Osteoblast (primary cell): ENCODE measurements at regions not wholly inside any gene's neighbourhood (a gene's known extent, or its start where the extent isn't known, plus 50 kb on each side); places are given as distances from the start of the nearest gene placed in this dataset.

ENCODE experiments used
- DNase-seq: peaks from one replicate; pipeline ENCODE4 v3.0.0; 2011; ENCODE audit warnings: low spot score, mixed read lengths; ENCODE audit not compliant: insufficient read length; ENCODE audit errors: missing footprints
- H2AFZ ChIP-seq: 2 replicates; pipeline ENCODE4 v1.6.0; 2011; ENCODE audit warnings: mild to moderate bottlenecking, low read length
- H3K27ac ChIP-seq: 2 replicates; pipeline ENCODE4 v1.5.1; 2011; ENCODE audit warnings: mild to moderate bottlenecking, low read depth, low read length, moderate library complexity
- H3K27me3 ChIP-seq: 2 replicates; pipeline ENCODE4 v1.6.0; 2012; ENCODE audit warnings: mild to moderate bottlenecking, control low read depth, inconsistent platforms, low read length, moderate library complexity; ENCODE audit not compliant: insufficient read depth
- H3K36me3 ChIP-seq: 2 replicates; pipeline ENCODE4 v1.5.1; 2011; ENCODE audit warnings: mild to moderate bottlenecking, low read length, control low read depth, moderate library complexity; ENCODE audit not compliant: insufficient read depth
- H3K4me1 ChIP-seq: 2 replicates; pipeline ENCODE4 v1.5.1; 2011; ENCODE audit warnings: mild to moderate bottlenecking, low read length, control low read depth, moderate library complexity; ENCODE audit not compliant: insufficient read depth
- H3K4me2 ChIP-seq: 2 replicates; pipeline ENCODE4 v1.6.0; 2011; ENCODE audit warnings: mild to moderate bottlenecking, low read length; ENCODE audit not compliant: insufficient read depth
- H3K4me3 ChIP-seq: fragments of 200-600 bp; sonication (generic); 3 replicates; pipeline ENCODE4 v1.5.1; 2012; ENCODE audit warnings: mild to moderate bottlenecking, low read length, inconsistent platforms; ENCODE audit not compliant: insufficient read depth
- H3K79me2 ChIP-seq: 2 replicates; pipeline ENCODE4 v1.6.0; 2012; ENCODE audit warnings: mild to moderate bottlenecking, low read length, control low read depth, inconsistent platforms; ENCODE audit not compliant: insufficient read depth
- H3K9me3 ChIP-seq: 2 replicates; pipeline ENCODE4 v1.5.1; 2011; ENCODE audit warnings: low read depth, low read length, control low read depth
- H4K20me1 ChIP-seq: 2 replicates; pipeline ENCODE4 v1.6.0; 2012; ENCODE audit warnings: mild to moderate bottlenecking, low read length, control low read depth; ENCODE audit not compliant: insufficient read depth
- CTCF ChIP-seq: IDR thresholded peaks from 2 replicates; pipeline ENCODE4 v1.5.1; 2011; ENCODE audit warnings: mild to moderate bottlenecking, low read depth, low read length, moderate library complexity; ENCODE audit errors: extremely low read depth

DNA sequence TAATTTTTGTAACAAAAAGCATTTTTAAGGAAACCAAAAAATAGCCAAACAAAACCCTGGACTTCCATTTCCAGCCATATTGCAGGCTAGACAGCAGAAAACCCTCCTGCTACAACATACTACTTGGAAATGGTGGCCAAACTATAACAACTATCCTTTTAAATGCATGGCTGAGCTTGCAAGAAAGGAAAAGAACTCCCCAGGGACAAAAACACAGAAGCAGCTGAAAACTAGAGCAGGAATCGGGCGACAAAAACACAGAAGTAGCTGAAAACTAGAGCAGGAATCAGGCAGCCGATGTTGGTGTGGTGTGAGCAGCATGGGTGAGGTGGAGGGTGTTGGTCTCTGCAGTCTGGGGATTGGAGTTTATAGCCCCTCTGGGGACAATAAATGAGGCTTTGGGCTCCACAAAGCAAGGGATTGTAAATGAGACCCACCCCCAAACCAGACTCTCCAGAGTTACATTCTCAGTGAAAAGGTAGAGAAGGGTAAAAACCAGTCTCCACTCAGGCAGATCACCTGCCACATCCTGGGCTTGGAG, 95.2 kb downstream of the C9orf50 start:
- DNase-seq = no peak

DNA sequence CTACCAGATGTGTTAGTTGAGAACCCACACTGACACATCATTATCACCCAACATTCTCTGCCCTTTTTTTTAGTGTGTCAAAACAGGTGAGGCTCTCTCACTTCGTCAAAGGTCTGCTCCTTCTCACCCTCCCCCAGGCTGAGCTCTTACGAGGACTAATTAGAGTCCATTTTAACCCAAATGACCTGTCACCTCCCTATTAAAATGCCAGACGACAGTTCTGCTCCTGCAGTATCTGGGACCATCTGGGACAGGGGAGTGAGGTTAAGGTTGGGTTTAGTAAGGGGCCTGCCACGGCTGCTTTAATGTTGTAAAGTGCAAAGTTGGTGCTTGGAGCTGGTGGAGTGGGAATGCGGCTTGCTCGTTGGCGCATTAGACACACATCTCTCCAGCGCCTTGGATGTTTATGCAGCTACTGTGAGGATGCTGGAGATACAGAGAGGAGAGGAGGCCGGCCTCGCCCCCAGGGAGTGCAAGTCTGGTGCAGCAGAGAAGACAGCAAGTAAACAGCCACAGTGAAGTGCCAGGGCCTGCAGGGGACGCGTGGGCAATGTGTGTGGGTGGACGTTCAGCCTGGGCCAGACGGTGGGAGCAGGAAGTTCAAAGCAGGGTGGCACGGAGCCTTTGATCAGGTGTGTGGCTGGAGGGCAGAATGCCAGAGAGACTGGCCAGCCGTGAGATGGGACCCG, 96.2 kb downstream of the C9orf50 start:
- Histone ChIP-seq H3K4me3 (no peak overlapping the region), H3K4me1 (no peaks in the 10 kb centered on the region), H2AFZ (no peak overlapping the region), H3K27me3 (no peaks in the 10 kb centered on the region), H4K20me1 (no peaks in the 10 kb centered on the region), H3K4me2 (no peak overlapping the region), H3K79me2 (no peaks in the 10 kb centered on the region), H3K27ac (no peak overlapping the region), H3K9me3 (no peaks in the 10 kb centered on the region), H3K36me3 (no peaks in the 10 kb centered on the region)
- TF ChIP-seq CTCF = no peak
- no peak for DNase-seq

More for the DNA sequence above, 95.2 kb downstream of the C9orf50 start:
- H3K79me2 ChIP-seq = no peaks in the 10 kb centered on the region
- no peak for TF ChIP-seq CTCF
- H3K4me3 ChIP-seq = no peak overlapping the region
- peak overlapping the region; percentile 35 for H2AFZ ChIP-seq
- no peak overlapping the region for H3K4me2 ChIP-seq
- no peaks in the 10 kb centered on the region for H3K4me1 ChIP-seq
- no peaks in the 10 kb centered on the region for H3K36me3 ChIP-seq
- no peaks in the 10 kb centered on the region for H4K20me1 ChIP-seq
- H3K9me3 ChIP-seq = no peaks in the 10 kb centered on the region
- no peaks in the 10 kb centered on the region for H3K27me3 ChIP-seq
- H3K27ac ChIP-seq = no peak overlapping the region

DNA sequence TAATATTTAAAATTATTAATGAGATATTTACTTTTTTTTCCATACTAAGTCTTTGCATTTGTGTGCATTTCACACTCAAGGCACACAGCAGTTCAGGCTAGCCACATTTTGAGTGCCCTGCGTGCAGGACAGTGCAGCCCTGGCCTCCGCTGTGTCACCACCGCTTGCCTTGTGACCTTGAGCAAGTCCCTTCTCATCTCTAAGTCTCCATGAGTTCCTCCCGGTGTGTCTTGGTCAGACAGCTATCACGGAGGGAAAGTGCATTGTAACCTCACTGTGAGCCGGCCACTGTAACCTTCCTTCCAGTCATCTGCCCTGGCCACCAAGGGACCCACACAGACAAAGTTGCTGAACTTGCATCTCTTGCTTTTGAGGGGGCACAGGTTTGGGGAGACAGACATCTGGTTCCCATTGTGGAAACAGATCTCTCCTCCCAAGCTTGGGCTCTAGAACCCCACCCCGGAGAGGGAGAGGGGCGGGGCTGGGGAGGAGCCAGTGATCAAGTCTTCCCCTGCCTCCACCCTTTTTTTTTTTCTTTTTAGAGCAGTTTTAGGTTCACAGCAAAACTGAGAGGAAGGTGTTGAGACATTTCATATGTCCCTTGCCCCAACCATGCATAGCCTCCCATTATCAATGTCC, 96.8 kb downstream of the C9orf50 start:
- TF ChIP-seq CTCF = no peak
- H3K27me3 ChIP-seq = no peaks in the 10 kb centered on the region
- no peak overlapping the region for H3K27ac ChIP-seq
- H3K79me2 ChIP-seq = no peaks in the 10 kb centered on the region
- no peaks in the 10 kb centered on the region for H3K4me1 ChIP-seq
- no peak overlapping the region for H2AFZ ChIP-seq
- no peaks in the 10 kb centered on the region for H3K36me3 ChIP-seq
- H3K4me3 ChIP-seq = no peak overlapping the region
- H3K9me3 ChIP-seq = no peaks in the 10 kb centered on the region
- H4K20me1 ChIP-seq = no peaks in the 10 kb centered on the region
- DNase-seq = no peak
- H3K4me2 ChIP-seq = no peak overlapping the region

DNA sequence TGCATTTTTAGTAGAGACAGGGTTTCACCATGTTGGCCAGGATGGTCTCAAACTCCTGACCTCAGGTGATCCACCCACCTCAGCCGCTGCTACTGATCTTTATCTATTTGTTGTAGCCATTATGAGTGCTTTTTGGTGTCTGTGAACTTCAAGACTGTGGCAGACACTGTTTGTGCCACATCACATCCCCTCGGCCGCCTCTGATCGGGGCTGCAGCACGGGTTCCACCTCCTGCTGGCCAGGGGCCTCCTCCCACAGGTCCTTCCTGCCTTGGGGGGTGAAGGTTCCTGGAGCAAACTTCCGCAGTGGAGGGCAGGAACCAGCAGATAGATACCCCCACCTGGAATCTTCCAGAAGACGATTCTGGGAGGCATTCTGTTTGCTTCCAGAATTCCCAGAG, 98.5 kb downstream of the C9orf50 start:
- Histone ChIP-seq H2AFZ (no peak overlapping the region), H3K79me2 (no peaks in the 10 kb centered on the region), H4K20me1 (no peaks in the 10 kb centered on the region), H3K4me3 (no peak overlapping the region), H3K4me2 (no peak overlapping the region), H3K9me3 (no peaks in the 10 kb centered on the region), H3K27me3 (no peaks in the 10 kb centered on the region), H3K4me1 (no peaks in the 10 kb centered on the region), H3K36me3 (no peaks in the 10 kb centered on the region), H3K27ac (no peak overlapping the region)
- TF ChIP-seq CTCF = no peak
- no peak for DNase-seq
